ENCODE measurements at regions not wholly inside any gene's neighbourhood (a gene's known extent, or its start where the extent isn't known, plus 50 kb on each side); places are given as distances from the start of the nearest gene placed in this dataset.

GRCh38 chr6:22670605-22671004 lies 101.2 kb downstream of the HDGFL1 start:
- no peak for DNase-seq

- DNase-seq: no peak
These were observed 104.1 kb downstream of the HDGFL1 start for GRCh38 chr6:22673474-22673873.

- no peak for DNase-seq
These were observed 111.6 kb downstream of the HDGFL1 start for GRCh38 chr6:22680950-22681349.

GRCh38 chr6:22681761-22682160 lies 112.4 kb downstream of the HDGFL1 start:
- DNase-seq: no peak

GRCh38 chr6:22682979-22683378 lies 113.6 kb downstream of the HDGFL1 start:
- no peak for DNase-seq

- no peak for DNase-seq
These were observed 121.1 kb downstream of the HDGFL1 start for GRCh38 chr6:22690446-22690845.

GRCh38 chr6:22694092-22694724 lies 124.8 kb downstream of the HDGFL1 start:
- DNase-seq: no peak

GRCh38 chr6:22696481-22696880 lies 127.1 kb downstream of the HDGFL1 start:
- DNase-seq: no peak

GRCh38 chr6:22697306-22697705 lies 127.9 kb downstream of the HDGFL1 start:
- no peak for DNase-seq

- DNase-seq: no peak
These were observed 129.8 kb downstream of the HDGFL1 start for GRCh38 chr6:22699151-22699550.

GRCh38 chr6:22706651-22707050 lies 137.3 kb downstream of the HDGFL1 start:
- DNase-seq: no peak

- DNase-seq: no peak
These were observed 139.1 kb downstream of the HDGFL1 start for GRCh38 chr6:22708469-22708868.

- DNase-seq: no peak
These were observed 140.4 kb downstream of the HDGFL1 start for GRCh38 chr6:22709803-22710202.

GRCh38 chr6:22716721-22717120 lies 147.4 kb downstream of the HDGFL1 start:
- no peak for DNase-seq

- no peak for DNase-seq
These were observed 148.5 kb downstream of the HDGFL1 start for GRCh38 chr6:22717915-22718314.

GRCh38 chr6:22722913-22723312 lies 153.5 kb downstream of the HDGFL1 start:
- DNase-seq: no peak

GRCh38 chr6:22726966-22727365 lies 157.6 kb downstream of the HDGFL1 start:
- no peak for DNase-seq

- no peak for DNase-seq
These were observed 158.3 kb downstream of the HDGFL1 start for GRCh38 chr6:22727710-22728109.

- DNase-seq: no peak
These were observed 163.0 kb downstream of the HDGFL1 start for GRCh38 chr6:22732176-22732970.

- no peak for DNase-seq
These were observed 167.4 kb downstream of the HDGFL1 start for GRCh38 chr6:22736740-22737139.

- no peak for DNase-seq
These were observed 168.0 kb downstream of the HDGFL1 start for GRCh38 chr6:22737331-22737730.

GRCh38 chr6:22738194-22738593 lies 168.8 kb downstream of the HDGFL1 start:
- no peak for DNase-seq

GRCh38 chr6:22747571-22747970 lies 178.2 kb downstream of the HDGFL1 start:
- DNase-seq: no peak

GRCh38 chr6:22748681-22749080 lies 179.3 kb downstream of the HDGFL1 start:
- DNase-seq: no peak

- DNase-seq: no peak
These were observed 180.3 kb downstream of the HDGFL1 start for GRCh38 chr6:22749696-22750095.
